ENCODE measurements at regions not wholly inside any gene's neighbourhood (a gene's known extent, or its start where the extent isn't known, plus 50 kb on each side); places are given as distances from the start of the nearest gene placed in this dataset.

DNA sequence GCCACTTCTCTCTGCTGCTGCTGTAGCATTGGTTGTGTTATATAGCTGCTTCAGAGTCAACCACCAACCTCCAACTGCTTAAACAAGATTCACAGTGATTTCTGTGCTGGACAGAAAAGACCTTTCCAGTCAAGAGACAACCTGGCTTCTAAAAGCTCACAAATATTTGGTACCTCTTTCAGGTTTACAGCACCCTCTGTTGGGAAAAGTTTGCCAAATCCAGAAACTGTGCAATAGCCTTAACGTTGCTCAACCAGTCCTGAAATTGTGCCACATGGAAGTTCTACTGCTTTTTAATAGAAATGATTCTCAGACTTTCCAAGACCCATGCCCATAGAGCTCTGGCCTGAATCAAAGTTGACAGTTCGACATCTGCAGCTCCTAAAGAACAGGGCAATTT, 842.1 kb upstream of the HTR2C start:
- no peak for TF ChIP-seq POLR2A (IDR thresholded peaks at IDR 0.05)
- TF ChIP-seq, protein P1, sequence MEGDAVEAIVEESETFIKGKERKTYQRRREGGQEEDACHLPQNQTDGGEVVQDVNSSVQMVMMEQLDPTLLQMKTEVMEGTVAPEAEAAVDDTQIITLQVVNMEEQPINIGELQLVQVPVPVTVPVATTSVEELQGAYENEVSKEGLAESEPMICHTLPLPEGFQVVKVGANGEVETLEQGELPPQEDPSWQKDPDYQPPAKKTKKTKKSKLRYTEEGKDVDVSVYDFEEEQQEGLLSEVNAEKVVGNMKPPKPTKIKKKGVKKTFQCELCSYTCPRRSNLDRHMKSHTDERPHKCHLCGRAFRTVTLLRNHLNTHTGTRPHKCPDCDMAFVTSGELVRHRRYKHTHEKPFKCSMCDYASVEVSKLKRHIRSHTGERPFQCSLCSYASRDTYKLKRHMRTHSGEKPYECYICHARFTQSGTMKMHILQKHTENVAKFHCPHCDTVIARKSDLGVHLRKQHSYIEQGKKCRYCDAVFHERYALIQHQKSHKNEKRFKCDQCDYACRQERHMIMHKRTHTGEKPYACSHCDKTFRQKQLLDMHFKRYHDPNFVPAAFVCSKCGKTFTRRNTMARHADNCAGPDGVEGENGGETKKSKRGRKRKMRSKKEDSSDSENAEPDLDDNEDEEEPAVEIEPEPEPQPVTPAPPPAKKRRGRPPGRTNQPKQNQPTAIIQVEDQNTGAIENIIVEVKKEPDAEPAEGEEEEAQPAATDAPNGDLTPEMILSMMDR (IDR thresholded peaks at IDR 0.05), result no peak

Measured in prostate gland (tissue), 2 donors.